HG03064 (cell line): ENCODE measurements at regions not wholly inside any gene's neighbourhood (a gene's known extent, or its start where the extent isn't known, plus 50 kb on each side); places are given as distances from the start of the nearest gene placed in this dataset.

Experiments
- ATAC-seq: cut with Tn5 transposase; IDR thresholded peaks from one replicate; pipeline ENCODE4 v1.9.1; 2021; ENCODE audit warnings: low read depth; ENCODE audit not compliant: unreplicated experiment

DNA sequence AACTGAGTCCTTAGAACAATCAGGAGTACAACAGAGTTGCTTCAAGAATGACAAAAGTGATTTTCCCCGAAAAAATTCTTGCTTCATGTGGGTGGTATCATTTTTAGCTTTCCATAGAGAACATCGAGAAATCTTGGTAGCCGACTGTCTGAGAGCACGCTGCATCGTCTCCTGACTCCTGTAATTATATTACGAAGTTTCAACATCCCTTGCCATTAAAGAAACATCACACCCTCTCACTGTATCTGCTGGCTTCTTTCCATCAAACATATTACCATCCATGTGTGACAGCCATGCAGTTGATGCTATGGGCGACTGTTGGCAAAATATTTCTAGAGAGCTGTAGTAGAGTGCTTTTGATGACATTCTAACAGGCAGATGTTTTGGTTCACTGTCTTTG is 311.2 kb downstream of the CMPK2 start:
- ATAC-seq = no peak

GRCh38 chr2:6556755-6557154 is 309.0 kb downstream of the CMPK2 start:
- ATAC-seq = no peak

DNA sequence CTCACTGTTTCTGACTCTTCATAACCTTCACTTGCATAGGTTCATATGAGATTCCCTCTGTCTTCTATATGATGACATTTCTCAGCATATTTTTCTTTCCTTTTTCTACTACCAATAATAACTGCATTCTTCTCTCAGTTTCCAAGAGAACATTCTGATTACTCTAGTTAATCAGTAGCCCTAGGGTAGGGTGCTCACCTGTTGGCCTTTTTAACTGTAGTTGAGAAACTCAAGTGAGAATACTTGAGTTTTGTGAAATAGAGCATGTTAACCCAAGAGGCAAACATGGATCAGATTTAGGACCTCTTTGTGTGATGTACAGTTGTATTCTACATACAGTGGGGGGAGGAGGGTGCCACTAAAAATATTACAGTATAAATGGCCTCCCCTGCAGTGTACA is 308.0 kb downstream of the CMPK2 start:
- no peak for ATAC-seq

DNA sequence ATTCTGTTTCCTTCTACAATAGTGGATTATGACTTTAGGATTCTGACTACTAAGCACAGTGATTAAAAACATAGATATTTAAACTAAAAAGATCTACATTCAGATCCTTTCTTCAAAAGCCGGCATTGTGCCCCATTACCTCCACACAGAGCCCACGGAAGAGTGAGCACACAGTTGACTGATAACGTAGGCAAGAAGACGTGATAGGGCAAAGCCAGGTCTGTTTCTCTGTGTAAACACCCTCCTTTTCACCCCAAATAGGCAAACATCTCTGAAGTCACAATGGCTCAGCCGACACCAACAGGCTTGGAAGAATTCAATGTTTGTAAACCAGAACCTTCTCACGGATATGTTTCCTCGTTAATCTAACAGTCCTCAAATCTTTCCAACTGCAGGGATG is 302.9 kb downstream of the CMPK2 start:
- no peak for ATAC-seq

- ATAC-seq = no peak
These were observed 301.4 kb downstream of the CMPK2 start for GRCh38 chr2:6564326-6564725.

- ATAC-seq = no peak
These were observed 291.6 kb downstream of the CMPK2 start for GRCh38 chr2:6574121-6574520.

GRCh38 chr2:6576302-6576701 is 289.4 kb downstream of the CMPK2 start:
- ATAC-seq = no peak

- no peak for ATAC-seq
These were observed 287.7 kb downstream of the CMPK2 start for GRCh38 chr2:6577960-6578359.

- ATAC-seq = no peak
These were observed 287.3 kb downstream of the CMPK2 start for GRCh38 chr2:6578416-6578815.

- ATAC-seq = no peak
These were observed 286.4 kb downstream of the CMPK2 start for GRCh38 chr2:6579281-6579680.

- ATAC-seq = no peak
These were observed 284.7 kb downstream of the CMPK2 start for GRCh38 chr2:6580982-6581381.

DNA sequence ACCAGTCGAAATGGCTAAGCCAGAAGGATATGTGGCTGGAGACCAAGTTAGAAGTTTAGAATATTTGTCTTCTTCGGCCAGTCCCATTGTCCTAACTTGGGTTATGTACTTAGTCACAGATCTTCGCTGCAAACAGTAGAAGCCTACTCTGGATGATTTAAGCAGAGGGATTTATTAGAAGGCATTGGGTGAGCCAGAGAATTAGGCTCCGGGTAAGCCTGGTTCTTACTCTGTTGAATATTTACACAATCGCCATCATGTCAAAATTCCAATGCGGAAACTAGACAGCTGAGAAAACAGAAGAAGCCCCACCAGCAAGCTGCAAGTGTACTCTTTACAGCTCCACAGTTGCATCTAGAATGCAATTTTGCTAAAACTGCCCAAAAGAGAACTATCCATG is 276.6 kb downstream of the CMPK2 start:
- ATAC-seq = no peak

- no peak for ATAC-seq
These were observed 275.3 kb downstream of the CMPK2 start for GRCh38 chr2:6590442-6590841.

- ATAC-seq = no peak
These were observed 263.2 kb downstream of the CMPK2 start for GRCh38 chr2:6602471-6602870.

DNA sequence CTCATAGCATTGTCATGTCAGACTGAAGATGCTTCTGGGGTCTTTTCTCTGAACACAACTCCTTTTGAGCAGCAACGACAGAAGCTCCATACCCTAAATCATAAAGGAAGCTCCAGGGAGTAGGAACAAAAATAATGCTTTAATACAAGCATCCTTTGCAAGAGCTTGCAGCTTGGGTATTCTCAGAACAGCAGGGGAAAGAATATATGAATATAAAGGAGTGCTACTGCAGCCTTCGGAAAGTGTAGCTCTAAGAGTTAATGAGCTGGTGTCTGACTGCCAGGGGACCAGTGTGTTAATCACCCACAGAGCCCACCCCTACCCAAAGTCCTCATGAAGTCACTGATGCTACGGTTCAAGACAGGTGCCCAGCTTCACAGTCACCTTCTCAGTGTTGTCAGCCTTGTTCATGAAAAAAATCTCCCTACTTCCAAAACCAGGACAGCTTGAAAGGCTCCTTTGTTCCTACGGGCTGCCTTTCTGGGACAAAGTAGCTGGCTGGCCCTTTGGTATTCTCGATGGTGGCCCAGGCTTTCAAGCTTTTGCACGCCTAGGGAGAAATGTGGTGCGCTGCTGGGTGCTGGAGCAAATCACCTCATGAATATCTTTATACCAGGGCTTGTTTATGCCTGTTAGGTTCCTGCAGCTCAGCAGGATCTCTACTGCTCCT is 259.7 kb downstream of the CMPK2 start:
- ATAC-seq = no peak

DNA sequence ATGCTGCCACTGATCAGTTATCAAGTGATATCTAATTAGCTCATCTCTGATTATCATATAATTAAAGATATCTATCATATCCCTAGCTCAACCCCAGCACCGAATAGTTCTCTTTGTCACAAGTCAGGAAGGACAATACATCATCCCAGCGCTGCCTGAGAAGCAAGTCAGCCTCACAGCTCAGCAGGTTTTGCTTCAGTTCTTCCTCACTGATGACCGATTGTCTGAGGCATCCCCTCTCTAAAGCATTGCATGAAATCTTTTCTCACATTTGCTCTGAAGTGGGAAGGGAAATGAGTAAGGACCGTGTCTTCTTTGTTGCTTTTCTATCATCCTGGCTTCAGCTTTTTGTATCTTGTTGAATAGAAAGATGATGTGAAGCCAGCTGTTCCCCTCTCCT is 247.9 kb downstream of the CMPK2 start:
- ATAC-seq = no peak

GRCh38 chr2:6618201-6618600 is 247.5 kb downstream of the CMPK2 start:
- ATAC-seq = no peak

DNA sequence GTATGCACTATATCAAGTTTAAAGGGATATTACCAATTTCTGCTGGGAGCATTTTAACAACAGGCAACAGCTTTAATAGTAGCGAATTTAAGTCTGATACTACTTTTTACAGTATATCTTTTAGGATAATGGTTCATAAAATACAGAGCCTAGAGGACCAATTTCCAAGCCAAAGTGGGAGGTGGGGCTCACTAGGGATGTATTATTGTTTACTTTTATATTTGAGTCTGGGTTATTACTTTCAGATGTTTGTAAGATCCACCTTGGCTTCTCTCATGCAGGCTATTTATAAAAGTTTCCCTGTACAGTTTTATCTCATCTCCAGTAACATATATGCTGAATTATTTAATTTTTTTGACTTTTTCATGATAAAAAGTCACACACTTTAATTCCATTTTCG is 242.0 kb downstream of the CMPK2 start:
- ATAC-seq = no peak

DNA sequence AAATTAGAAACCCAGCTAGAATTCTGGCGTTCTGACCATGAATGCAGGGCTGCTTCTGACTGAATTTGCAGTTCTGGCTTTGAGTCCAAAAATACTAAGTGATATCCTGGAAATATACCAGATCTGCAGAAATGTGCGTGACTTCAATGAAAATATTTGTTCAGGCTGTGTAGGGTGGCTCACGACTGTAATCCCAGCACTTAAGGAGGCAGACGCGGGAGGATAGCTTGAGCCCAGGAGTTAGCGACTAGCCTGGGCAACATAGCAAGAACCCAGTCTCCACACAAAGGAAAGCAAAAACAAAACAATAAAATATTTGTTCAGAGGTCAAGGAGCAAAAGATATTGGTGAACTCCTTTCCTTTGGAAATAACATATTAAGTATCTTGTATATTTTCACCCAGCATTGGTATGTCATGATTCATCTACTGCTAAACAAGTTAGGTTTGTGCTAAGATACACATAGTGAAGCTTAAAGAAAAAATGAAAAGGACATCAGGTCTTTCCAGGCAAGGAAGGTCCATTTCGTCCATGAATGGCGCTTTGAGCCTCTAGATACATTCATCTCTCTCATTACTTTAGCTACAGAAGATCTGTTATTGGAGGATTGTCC is 239.2 kb downstream of the CMPK2 start:
- ATAC-seq = no peak

DNA sequence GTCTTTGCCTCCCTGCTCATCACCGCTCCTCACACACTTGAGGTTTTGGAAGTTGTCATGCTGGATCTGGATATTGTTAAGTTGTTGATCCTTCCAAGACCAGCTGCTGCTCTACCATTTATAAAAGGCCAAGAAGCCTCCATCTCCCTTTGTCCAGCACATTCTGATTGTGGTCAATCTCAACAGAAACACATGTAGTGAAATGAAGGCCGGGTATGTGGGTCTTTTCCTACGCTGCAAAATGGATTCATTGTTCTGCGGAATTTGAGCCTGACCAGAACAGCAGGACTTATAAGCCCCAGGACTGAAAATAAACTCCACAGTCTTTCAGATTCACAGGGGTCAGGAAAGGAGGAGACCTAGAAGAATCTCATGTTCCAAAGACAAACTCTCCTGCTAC is 238.4 kb downstream of the CMPK2 start:
- no peak for ATAC-seq

DNA sequence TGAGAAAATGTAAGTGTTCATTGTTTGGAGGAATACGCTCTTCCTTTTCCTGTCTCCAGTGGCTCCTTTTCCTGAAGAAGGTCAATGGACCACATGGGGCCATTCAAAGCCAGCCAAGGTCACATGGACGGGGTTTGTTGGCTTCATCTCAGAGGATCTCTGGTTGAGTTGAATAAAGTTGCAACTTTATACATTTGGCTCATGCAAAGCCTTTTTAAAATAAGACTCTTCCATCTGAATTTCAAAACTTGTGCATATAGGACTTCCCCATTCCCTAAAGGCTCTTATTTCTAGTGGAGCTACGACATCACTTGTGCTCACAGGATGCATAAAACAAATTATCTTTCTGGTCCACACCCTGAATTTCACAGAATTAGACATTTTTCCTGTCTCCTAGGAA is 235.5 kb downstream of the CMPK2 start:
- no peak for ATAC-seq

GRCh38 chr2:6635296-6635695 is 230.4 kb downstream of the CMPK2 start:
- no peak for ATAC-seq

GRCh38 chr2:6637330-6637729 is 228.4 kb downstream of the CMPK2 start:
- ATAC-seq = no peak
